A673 (cell line): ENCODE measurements at regions not wholly inside any gene's neighbourhood (a gene's known extent, or its start where the extent isn't known, plus 50 kb on each side); places are given as distances from the start of the nearest gene placed in this dataset.

Experiments
- CTCF ChIP-seq: fragments of 300-800, 200-600 bp; sonication (generic); conservative IDR thresholded peaks from 2 replicates; pipeline ENCODE4 v1.5.1; 2017; ENCODE audit warnings: low read depth, mild to moderate bottlenecking, antibody characterized with exemption, low read length, moderate library complexity, mixed read lengths
- EZH2 ChIP-seq: fragments of 200-600 bp; sonication (generic); IDR thresholded peaks from 2 replicates; pipeline ENCODE4 v1.6.1; 2017; ENCODE audit warnings: borderline replicate concordance, low read depth, mild to moderate bottlenecking, mixed read lengths, antibody characterized with exemption, low read length; ENCODE audit not compliant: poor library complexity, severe bottlenecking

- no peak for TF ChIP-seq CTCF
- no peak for TF ChIP-seq EZH2
Observed at GRCh38 chr15:23913635-23914034, 226.5 kb upstream of the NDN start.
